ENCODE measurements at regions not wholly inside any gene's neighbourhood (a gene's known extent, or its start where the extent isn't known, plus 50 kb on each side); places are given as distances from the start of the nearest gene placed in this dataset.

GRCh38 chr5:104646416-104646815, 1083.8 kb upstream of the NUDT12 start:
- Histone ChIP-seq H2AFZ (ENCODE audit: low read depth, low read length) (no peak overlapping the region), H3K4me2 (ENCODE audit: insufficient read depth, low read length) (no peak overlapping the region), H3K9ac (replicated peaks; ENCODE audit: extremely low read depth, insufficient read depth, low read length) (no peak overlapping the region), H3K36me3 (ENCODE audit: control insufficient read depth in 2 of 2, extremely low read depth in 1 of 2, insufficient read depth in 2 of 2, low read length in 2 of 2) (no peaks in the 10 kb centered on the region), H3K79me2 (ENCODE audit: control insufficient read depth, insufficient read depth, low read length) (no peaks in the 10 kb centered on the region), H3K4me3 (replicated peaks in 1 of 3; ENCODE audit: insufficient read depth in 1 of 3, low read depth in 1 of 3, low read length in 3 of 3) (no peak overlapping the region), H3K4me1 (ENCODE audit: control insufficient read depth, extremely low read depth, insufficient read depth, low read length) (no peaks in the 10 kb centered on the region), H3K27me3 (ENCODE audit: control insufficient read depth in 2 of 2, insufficient read depth in 2 of 2, low read length in 2 of 2) (no peaks in the 10 kb centered on the region), H3K27ac (ENCODE audit: insufficient read depth, low read depth, low read length) (no peak overlapping the region), H3K9me3 (replicated peaks; ENCODE audit: control insufficient read depth, insufficient read depth, low read length) (no peaks in the 10 kb centered on the region), H4K20me1 (replicated peaks; ENCODE audit: control insufficient read depth, extremely low read depth, insufficient read depth, low read length) (no peaks in the 10 kb centered on the region), H3K9me1 (replicated peaks; ENCODE audit: control insufficient read depth, extremely low read depth, insufficient read depth, low read length) (no peaks in the 10 kb centered on the region)
- intact Hi-C loops (cut with micrococcal nuclease) (no loop called here), dilution Hi-C loops (cut with MboI; ENCODE audit: extremely low pct_ligation_motif_present, low sequenced_read_pairs) (no loop called here)
- TF ChIP-seq GATA2 (IDR thresholded peaks at IDR 0.05; ENCODE audit: insufficient read depth, insufficient read length, low read depth, low read length), result no peak
- TF ChIP-seq MAX (IDR thresholded peaks at IDR 0.05; ENCODE audit: insufficient read depth, insufficient read length), result no peak
- no peak for TF ChIP-seq JUN (IDR thresholded peaks at IDR 0.05; ENCODE audit: borderline replicate concordance, insufficient read depth, insufficient read length, low read depth)
- TF ChIP-seq FOS (IDR thresholded peaks at IDR 0.05; ENCODE audit: borderline replicate concordance, insufficient read depth, low read length), result no peak
- TF ChIP-seq EZH2 (IDR thresholded peaks at IDR 0.05; ENCODE audit: borderline replicate concordance, low read depth, low read length, severe bottlenecking), result no peak
- no peak for TF ChIP-seq POLR2AphosphoS5 (IDR thresholded peaks at IDR 0.05; ENCODE audit: insufficient read depth, low read depth, low read length)
- no peak for TF ChIP-seq MYC (IDR thresholded peaks at IDR 0.05; ENCODE audit: low read depth, low read length)
- TF ChIP-seq, protein P1, sequence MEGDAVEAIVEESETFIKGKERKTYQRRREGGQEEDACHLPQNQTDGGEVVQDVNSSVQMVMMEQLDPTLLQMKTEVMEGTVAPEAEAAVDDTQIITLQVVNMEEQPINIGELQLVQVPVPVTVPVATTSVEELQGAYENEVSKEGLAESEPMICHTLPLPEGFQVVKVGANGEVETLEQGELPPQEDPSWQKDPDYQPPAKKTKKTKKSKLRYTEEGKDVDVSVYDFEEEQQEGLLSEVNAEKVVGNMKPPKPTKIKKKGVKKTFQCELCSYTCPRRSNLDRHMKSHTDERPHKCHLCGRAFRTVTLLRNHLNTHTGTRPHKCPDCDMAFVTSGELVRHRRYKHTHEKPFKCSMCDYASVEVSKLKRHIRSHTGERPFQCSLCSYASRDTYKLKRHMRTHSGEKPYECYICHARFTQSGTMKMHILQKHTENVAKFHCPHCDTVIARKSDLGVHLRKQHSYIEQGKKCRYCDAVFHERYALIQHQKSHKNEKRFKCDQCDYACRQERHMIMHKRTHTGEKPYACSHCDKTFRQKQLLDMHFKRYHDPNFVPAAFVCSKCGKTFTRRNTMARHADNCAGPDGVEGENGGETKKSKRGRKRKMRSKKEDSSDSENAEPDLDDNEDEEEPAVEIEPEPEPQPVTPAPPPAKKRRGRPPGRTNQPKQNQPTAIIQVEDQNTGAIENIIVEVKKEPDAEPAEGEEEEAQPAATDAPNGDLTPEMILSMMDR (IDR thresholded peaks at IDR 0.05; ENCODE audit: extremely low read depth in 1 of 2, insufficient read depth in 1 of 2, low read depth in 1 of 2, low read length in 2 of 2), result no peak
- no peak for TF ChIP-seq POLR2A (IDR thresholded peaks at IDR 0.05; ENCODE audit: low read depth, low read length)
- BruUV-seq (replicated peaks), result no TSS peak
- DNase-seq (ENCODE audit: low read depth, low spot score) (no peak), FAIRE-seq (no peak)
- CTCF ChIA-PET, result interaction anchor here (1.0 kb wide), 1 partner anchor 13 kb away, joined by 3 read pairs; no protein-coding TSS in a partner anchor
- POLR2A ChIA-PET, result no interaction called here

Data from endothelial cell of umbilical vein (primary cell).